IPS-15b (cell line): ENCODE measurements at regions not wholly inside any gene's neighbourhood (a gene's known extent, or its start where the extent isn't known, plus 50 kb on each side); places are given as distances from the start of the nearest gene placed in this dataset.
"Not testable (repeated sequence)": the region's sequence is repeated elsewhere in the genome, so short reads cannot be mapped to it uniquely, and the experiment has no call there.

Experiments
- H3K27me3 ChIP-seq: one replicate; pipeline ENCODE4 v1.6.1; 2013; ENCODE audit warnings: low read length; ENCODE audit not compliant: control insufficient read depth, insufficient read depth
- H3K36me3 ChIP-seq: one replicate; pipeline ENCODE4 v1.6.1; 2013; ENCODE audit warnings: low read length; ENCODE audit not compliant: control insufficient read depth, insufficient read depth
- H3K4me1 ChIP-seq: one replicate; pipeline ENCODE4 v1.6.1; 2013; ENCODE audit warnings: mild to moderate bottlenecking, low read length; ENCODE audit not compliant: control insufficient read depth, insufficient read depth
- H3K4me3 ChIP-seq: one replicate; pipeline ENCODE4 v1.5.1; 2013; ENCODE audit warnings: low read depth, low read length
- H3K9ac ChIP-seq: one replicate; pipeline ENCODE4 v1.6.1; 2013; ENCODE audit warnings: low read depth, mild to moderate bottlenecking, low read length
- H3K9me3 ChIP-seq: one replicate; pipeline ENCODE4 v1.6.1; 2013; ENCODE audit warnings: mild to moderate bottlenecking, low read length; ENCODE audit not compliant: control insufficient read depth, insufficient read depth

DNA sequence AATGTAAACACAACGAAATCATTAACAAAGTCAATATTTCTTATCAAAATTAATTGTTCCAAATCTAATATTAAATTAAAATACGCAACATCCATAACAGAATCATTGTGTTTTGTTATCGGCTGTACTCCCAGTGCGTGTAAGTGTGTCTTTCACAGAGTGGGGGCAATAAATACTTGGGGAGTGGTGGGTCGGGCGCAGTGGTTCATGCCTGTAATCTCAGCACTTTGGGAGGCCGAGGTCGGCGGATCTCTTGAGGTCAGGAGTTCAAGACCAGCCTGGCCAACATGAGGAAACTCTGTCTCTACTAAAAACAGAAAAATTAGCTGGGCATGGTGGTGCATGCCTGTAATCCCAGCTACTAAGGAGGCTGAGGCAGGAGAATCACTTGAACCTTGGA, 893.6 kb upstream of the SLITRK1 start:
- not testable (repeated sequence) for H3K36me3 ChIP-seq, H3K4me1 ChIP-seq, H3K27me3 ChIP-seq

DNA sequence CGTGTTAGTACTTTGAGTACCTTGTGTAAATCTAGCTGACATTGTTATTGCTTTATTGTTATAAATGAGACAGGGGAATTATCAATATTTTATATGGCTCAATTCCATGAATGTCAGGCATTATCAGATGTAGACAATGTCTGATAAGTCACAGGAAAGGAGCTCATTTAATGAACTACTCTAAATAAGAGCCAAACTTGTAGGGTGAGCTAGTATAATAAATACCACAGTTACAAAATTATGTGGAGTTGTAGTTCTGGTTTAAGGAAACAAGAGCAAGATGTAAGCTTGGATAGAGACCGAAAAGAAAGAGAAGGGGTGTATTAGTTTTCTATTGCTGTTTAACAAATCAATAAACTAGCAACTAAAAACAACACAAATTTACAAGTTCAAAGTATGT, 891.8 kb upstream of the SLITRK1 start:
- H3K36me3 ChIP-seq, result no peaks in the 10 kb centered on the region
- H3K4me1 ChIP-seq, result no peaks in the 10 kb centered on the region
- no peaks in the 10 kb centered on the region for H3K27me3 ChIP-seq
- no peaks in the 10 kb centered on the region for H3K9me3 ChIP-seq
- no peak overlapping the region for H3K9ac ChIP-seq
- no peak overlapping the region for H3K4me3 ChIP-seq

More for the DNA sequence above, 893.6 kb upstream of the SLITRK1 start:
- not testable (repeated sequence) for H3K9me3 ChIP-seq, H3K9ac ChIP-seq, H3K4me3 ChIP-seq

DNA sequence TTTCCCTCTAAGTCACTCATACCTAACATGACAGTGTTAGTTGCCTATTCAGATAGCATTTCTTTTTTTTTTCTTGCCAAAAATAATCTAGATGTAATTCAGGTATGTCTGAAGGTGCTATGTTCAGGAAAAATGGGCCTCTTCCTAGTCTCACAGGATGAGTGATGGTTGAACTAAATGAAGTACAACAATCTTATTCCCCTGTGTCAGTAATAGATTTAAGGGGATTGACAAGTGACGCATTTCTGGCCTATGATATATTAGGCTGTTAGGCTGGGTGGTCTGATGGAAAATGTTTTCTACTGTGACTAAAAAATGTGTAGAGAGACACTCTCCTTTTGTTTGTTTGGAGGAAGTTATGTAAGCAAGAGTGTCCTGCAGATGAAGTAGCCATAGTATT, 878.7 kb upstream of the SLITRK1 start:
- Histone ChIP-seq H3K9me3 (no peaks in the 10 kb centered on the region), H3K9ac (no peak overlapping the region), H3K27me3 (no peaks in the 10 kb centered on the region), H3K4me1 (no peaks in the 10 kb centered on the region), H3K4me3 (no peak overlapping the region), H3K36me3 (no peaks in the 10 kb centered on the region)

DNA sequence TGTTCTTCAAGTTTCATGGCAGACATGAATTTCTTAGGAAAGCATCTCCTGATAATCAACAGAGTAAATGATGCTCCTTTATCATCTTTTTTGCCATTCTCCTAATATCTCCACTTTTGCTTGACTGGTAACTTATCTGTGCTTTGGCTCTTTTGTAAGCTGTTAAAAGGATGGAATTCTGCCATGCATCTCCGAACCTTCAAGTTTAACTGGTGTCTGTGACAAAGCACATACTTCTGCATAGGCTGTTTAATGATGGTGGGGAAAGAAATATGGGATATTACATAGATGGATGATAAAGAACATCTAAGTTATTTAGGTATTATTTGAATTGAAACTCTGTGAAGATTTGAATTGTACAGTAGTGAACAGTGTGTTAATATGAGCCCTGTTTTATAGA, 866.9 kb upstream of the SLITRK1 start:
- no peaks in the 10 kb centered on the region for H3K9me3 ChIP-seq
- no peaks in the 10 kb centered on the region for H3K4me1 ChIP-seq
- H3K27me3 ChIP-seq, result no peaks in the 10 kb centered on the region
- H3K36me3 ChIP-seq, result no peaks in the 10 kb centered on the region
- no peak overlapping the region for H3K9ac ChIP-seq
- no peak overlapping the region for H3K4me3 ChIP-seq

DNA sequence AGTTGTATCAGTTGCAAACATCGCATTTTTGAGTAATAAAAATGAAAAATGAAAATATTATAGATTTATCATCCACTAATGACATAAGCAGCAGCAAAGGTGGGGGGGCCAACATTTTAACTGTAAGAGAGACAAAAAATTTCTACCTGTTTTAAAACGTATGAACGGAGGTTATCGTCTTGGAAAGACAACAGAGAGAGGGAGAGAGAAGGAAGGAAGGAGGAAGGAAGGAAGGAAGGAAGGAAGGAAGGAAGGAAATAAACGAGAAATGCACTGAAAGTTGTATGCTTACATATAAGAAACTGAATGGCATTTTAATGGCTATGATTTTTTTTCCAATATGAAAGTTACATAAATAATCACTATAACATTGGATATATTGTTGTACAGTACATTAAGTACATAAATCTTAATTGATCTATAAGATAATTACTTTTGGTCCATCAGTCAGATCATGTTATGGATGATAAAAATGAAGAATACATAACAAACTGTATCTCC, 862.8 kb upstream of the SLITRK1 start:
- Histone ChIP-seq H3K27me3 (no peaks in the 10 kb centered on the region), H3K4me3 (no peak overlapping the region), H3K4me1 (no peaks in the 10 kb centered on the region), H3K9me3 (no peaks in the 10 kb centered on the region), H3K9ac (no peak overlapping the region), H3K36me3 (no peaks in the 10 kb centered on the region)

DNA sequence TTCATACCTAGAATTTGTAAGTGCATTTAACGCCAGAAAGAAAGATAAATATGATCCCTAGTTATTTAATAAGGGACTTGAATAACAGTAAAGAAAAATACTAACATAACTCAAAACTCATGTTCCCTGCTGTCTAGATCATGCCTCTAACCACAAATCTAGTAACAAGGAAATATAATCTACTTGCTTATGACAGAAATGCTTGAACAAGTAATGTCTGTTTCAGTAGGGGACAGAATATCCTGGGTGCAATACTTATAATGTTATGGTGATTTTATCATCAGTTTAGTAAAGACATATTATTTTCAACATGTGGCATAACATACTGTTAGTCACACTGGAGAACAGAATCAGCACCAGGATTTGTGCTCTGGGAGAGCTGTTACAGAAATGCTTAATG, 861.9 kb upstream of the SLITRK1 start:
- H3K9me3 ChIP-seq, result no peaks in the 10 kb centered on the region
- H3K27me3 ChIP-seq, result no peaks in the 10 kb centered on the region
- H3K4me3 ChIP-seq, result no peak overlapping the region
- no peaks in the 10 kb centered on the region for H3K4me1 ChIP-seq
- no peaks in the 10 kb centered on the region for H3K36me3 ChIP-seq
- no peak overlapping the region for H3K9ac ChIP-seq

DNA sequence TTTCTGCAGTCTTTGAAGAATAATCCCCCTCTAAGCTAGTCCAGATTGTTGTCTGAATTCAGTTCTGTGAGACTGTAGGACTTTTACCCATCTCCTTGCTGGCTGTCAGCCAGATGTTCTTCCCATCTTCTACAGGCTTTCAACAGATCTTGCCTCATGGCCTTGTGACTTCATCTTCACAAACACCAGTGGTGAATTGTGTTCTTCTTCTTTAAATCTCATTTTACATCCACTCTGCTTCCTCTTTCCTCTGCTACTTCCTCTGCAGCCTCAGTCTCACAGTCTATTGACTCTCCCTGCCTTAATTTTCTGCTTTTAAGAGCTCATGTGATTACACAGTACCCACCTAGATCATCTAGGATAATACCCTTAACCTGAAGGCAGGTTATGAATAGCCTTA, 859.0 kb upstream of the SLITRK1 start:
- no peaks in the 10 kb centered on the region for H3K27me3 ChIP-seq
- H3K9me3 ChIP-seq, result no peaks in the 10 kb centered on the region
- H3K4me3 ChIP-seq, result no peak overlapping the region
- H3K36me3 ChIP-seq, result no peaks in the 10 kb centered on the region
- no peak overlapping the region for H3K9ac ChIP-seq
- H3K4me1 ChIP-seq, result no peaks in the 10 kb centered on the region

DNA sequence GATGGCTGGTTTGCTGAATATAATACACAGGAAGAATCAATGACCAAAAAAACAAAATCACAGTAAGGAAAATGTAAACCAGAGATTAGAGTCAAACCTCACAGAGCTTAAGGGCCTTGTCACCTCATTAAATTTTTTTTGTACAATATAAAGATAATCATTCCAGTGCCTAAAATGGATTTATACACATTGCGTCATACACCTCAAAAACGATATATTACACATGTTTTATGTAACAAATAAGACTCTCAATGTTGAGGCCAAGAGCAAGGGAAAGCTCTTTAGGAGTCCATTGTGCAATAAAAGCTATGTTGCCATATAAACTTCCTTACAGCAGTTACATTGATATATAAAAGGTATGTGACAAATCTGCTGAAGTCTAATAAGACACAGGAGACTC, 856.7 kb upstream of the SLITRK1 start:
- H3K4me3 ChIP-seq, result no peak overlapping the region
- no peaks in the 10 kb centered on the region for H3K9me3 ChIP-seq
- H3K4me1 ChIP-seq, result no peaks in the 10 kb centered on the region
- no peaks in the 10 kb centered on the region for H3K36me3 ChIP-seq
- H3K27me3 ChIP-seq, result no peaks in the 10 kb centered on the region
- no peak overlapping the region for H3K9ac ChIP-seq

DNA sequence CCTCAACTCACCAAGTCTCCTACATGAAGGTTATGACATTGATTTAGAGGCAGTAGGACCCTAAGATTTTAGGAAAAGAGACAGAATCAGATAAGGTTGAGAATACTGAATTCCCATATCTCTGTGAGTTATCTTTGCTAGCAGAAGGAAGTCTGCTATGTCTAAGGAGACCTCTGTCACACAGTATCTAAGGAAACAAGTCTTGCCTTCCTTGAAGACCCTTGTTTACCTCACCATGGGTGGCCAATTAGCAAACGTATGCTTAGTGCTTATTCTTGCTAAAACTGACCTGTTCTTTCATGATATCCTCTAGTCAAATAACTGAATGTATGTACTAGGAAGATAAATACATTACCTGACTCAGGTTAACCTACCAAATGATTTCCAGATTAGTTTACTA, 855.4 kb upstream of the SLITRK1 start:
- no peaks in the 10 kb centered on the region for H3K27me3 ChIP-seq
- H3K36me3 ChIP-seq, result no peaks in the 10 kb centered on the region
- H3K4me3 ChIP-seq, result no peak overlapping the region
- H3K9me3 ChIP-seq, result no peaks in the 10 kb centered on the region
- H3K9ac ChIP-seq, result no peak overlapping the region
- no peaks in the 10 kb centered on the region for H3K4me1 ChIP-seq

DNA sequence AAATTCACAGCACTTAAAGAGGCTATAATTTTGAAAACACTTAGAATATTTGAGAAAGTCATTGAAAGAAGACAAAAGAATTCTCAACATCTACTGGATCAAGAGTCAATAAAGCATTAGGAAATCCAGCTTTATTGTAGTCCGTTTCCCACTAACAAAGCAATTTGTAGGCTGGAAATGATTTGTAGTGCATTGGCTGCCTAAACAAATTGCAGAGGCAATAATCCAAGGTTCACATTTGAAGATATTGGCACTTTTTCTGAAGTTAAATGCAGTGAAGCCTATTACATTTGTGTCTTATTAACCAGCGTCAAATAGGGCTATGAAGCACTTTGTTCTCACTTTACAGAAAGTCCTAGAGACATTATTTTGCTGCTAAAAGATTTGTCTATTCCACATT, 848.1 kb upstream of the SLITRK1 start:
- H3K36me3 ChIP-seq, result no peaks in the 10 kb centered on the region
- H3K27me3 ChIP-seq, result no peaks in the 10 kb centered on the region
- no peaks in the 10 kb centered on the region for H3K4me1 ChIP-seq
- H3K9me3 ChIP-seq, result no peaks in the 10 kb centered on the region
- H3K4me3 ChIP-seq, result no peak overlapping the region
- H3K9ac ChIP-seq, result no peak overlapping the region

DNA sequence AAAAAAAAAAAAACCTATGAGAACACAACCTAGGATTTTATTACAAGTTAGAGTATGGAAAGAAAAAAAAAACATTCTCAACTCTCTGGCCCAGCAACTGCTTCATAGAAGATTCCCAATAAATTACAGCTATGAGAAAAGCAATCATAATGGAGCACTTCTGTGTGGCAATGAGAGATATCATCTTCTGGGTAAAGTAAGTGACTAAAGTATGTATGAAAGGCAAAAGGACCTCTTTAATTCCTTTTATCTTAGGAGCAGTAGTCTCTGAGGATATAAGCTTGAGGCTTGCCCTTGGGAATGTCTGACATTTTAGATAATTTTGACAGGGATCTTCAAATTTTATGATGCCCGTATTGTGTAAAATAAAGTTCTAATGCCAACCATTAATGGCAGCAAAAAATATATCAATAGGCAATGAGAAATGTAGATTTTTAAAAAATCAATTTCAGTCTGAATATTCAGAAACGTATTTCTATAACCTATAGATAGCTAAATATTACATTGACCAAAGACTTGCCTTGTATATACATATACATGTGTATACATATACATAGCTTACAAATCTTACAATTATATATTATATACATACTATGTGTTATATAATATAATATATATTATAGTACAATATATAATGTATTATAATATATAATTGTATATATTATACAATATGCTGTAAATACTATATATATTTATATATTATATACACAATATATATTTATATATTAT, 823.9 kb upstream of the SLITRK1 start:
- H3K9ac ChIP-seq, result no peak overlapping the region
- no peaks in the 10 kb centered on the region for H3K27me3 ChIP-seq
- H3K36me3 ChIP-seq, result no peaks in the 10 kb centered on the region
- no peaks in the 10 kb centered on the region for H3K4me1 ChIP-seq
- no peaks in the 10 kb centered on the region for H3K9me3 ChIP-seq
- H3K4me3 ChIP-seq, result no peak overlapping the region

DNA sequence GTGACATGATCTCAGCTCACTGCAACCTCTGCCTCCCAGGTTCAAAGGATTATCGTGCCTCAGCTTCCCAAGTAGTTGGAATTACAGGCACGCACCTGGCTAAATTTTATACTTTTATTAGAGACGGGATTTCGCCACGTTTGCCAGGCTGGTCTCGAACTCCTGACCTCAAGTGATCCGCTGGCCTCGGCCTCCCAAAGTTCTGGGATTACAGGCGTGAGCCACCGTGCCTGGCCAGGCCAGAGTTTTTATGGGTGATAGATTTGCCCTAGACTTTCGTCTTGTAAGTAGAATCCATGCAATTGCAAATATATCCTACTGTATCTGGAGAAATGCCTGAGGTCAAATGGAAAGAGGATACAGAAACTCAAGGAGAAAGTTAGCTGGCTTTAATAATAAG, 819.9 kb upstream of the SLITRK1 start:
- H3K27me3 ChIP-seq, result no peaks in the 10 kb centered on the region
- no peaks in the 10 kb centered on the region for H3K4me1 ChIP-seq
- no peak overlapping the region for H3K9ac ChIP-seq

More for the DNA sequence above, 819.9 kb upstream of the SLITRK1 start:
- no peak overlapping the region for H3K4me3 ChIP-seq
- no peaks in the 10 kb centered on the region for H3K9me3 ChIP-seq
- H3K36me3 ChIP-seq, result no peaks in the 10 kb centered on the region
